GM19239 (cell line): ENCODE measurements at regions not wholly inside any gene's neighbourhood (a gene's known extent, or its start where the extent isn't known, plus 50 kb on each side); places are given as distances from the start of the nearest gene placed in this dataset.
"Not testable (repeated sequence)": the region's sequence is repeated elsewhere in the genome, so short reads cannot be mapped to it uniquely, and the experiment has no call there.

ENCODE experiments used
- DNase-seq: peaks from one replicate; pipeline ENCODE4 v3.0.0; 2011; ENCODE audit warnings: low spot score; ENCODE audit not compliant: insufficient read length
- FAIRE-seq: peaks from 2 replicates; lab custom pipeline; 2011; peaks lifted over from hg19 to GRCh38; lab: Jason Lieb, UNC

DNA sequence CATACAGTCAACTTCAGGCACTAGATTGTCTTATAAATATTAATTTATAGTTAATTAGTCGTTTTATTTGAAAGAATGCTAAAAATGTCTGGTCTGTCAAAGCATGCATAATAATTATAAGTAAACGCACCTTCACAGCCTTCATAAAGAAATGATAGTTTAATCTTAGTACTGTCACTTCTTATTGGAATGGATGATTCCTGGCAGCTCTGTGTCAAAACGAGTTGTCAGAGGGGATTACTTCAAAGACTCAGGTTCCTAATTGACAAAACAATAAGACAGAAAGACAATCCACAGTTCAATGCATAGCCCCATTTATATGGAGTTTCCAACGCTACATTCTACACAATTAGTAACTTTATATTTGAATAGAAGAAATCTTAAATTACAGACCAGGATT, 461.3 kb upstream of the TECRL start:
- FAIRE-seq (no peak), DNase-seq (no peak)

DNA sequence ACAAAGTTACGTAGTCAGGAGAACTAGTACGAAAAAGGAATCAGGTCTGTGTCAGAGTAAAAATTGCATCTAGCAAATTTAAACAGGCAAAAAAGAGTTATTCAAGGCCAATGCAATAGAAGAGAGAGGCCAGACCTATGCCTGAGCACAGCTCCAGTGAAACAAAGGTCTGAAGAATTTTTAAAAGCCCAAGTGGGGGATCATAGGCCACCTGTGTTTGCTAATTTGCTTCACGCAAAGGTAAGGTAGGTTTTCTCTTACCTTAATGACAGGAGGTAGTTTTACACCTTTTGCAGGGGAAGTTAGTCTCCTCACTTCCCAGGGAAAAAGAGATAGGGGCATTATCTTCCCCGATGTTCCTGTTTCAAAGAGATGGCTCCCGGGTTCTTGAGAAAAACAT, 448.6 kb upstream of the TECRL start:
- no peak for FAIRE-seq
- DNase-seq: no peak

DNA sequence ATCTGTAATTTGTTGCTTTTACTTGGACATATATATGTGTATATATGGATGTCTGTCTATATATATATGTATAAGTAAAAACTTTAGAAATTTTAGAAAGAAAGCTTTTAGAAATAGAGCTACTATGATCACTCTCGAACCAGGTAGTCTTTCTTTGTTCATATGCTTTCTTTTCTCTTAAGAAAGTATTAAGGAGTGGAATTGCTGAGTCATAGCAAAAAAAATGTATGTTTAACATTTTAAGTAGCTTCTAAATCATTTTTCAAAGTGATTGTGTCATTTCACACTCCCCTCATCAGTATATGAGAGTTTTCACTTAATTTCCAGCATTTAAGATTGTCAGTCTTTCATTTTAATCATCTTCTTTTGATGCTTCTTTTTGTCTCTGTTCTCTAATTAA, 447.9 kb upstream of the TECRL start:
- DNase-seq (no peak), FAIRE-seq (no peak)

DNA sequence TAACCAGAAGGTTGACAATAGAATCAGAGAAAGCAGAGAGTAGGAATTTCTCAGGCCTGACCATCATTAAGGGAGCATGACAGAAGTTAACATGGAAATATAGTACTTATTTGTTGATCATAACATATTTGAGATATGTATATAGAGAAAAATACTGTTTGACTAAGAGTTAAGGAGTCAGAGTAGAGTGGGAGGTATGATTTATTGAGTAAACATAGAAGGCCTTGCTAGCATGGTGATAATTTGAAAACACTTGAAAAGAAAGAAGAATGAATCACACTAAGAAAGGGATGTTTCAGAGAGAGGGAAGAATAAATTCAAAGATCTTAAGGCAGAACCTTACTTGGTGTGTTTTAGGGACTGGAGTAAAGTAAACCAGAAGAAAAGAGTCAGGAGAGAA, 437.2 kb upstream of the TECRL start:
- FAIRE-seq (no peak), DNase-seq (no peak)

DNA sequence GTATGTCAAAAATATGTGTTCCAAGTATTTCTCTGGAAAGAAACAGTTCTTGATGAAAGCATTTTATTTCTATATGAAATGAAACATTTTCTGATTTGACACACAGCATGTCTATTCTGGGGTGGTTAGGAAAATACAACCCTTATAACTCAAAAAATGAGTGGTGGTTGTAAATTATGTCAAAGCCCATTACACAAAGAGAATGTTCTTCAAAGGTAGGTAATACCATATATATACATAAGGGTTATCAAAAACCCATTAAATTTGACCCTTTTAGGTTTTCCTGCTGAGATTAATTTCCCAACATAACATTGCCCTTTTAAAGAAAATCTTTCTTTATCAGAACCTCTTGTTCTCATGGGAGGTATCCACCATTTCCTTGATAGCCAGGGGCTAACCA, 420.5 kb upstream of the TECRL start:
- DNase-seq (no peak), FAIRE-seq (no peak)

DNA sequence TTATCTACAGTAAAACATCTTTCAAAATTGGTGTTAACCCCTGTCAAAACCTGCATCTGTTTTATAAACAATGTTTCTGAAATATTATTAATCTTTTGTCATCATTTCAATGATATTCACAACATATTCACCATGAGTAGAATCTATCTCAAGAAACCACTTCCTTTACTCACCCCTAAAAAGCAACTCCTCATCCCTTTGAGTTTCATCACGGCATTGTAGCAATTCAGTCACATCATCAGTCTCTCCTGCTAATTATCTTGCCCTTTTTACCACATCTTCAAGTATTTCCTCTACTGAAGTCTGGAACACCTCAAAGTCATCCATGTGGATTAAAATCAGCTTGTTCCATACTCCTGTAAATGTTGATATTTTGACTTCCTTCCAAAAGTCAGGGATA, 415.3 kb upstream of the TECRL start:
- FAIRE-seq: no peak

DNA sequence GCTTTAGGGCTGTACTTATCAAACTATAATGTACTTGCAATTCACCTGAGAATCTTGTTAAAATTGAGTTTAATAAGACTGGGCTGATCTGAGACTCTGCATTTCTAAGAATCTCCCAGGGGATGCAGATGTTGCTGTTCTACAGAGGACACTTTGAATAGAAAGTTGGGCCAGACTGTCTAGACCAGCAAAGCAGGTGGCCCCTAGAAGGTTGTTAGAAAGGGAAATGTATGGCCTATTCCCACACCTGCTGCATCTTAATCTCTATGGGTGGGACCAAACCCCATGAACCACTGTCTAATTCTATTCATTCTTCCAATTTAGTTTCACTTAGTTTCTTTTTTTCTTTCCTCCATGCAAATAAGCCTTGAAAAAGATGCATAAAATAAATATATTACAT, 413.2 kb upstream of the TECRL start:
- no peak for FAIRE-seq

More for the DNA sequence above, 415.3 kb upstream of the TECRL start:
- DNase-seq: no peak

DNA sequence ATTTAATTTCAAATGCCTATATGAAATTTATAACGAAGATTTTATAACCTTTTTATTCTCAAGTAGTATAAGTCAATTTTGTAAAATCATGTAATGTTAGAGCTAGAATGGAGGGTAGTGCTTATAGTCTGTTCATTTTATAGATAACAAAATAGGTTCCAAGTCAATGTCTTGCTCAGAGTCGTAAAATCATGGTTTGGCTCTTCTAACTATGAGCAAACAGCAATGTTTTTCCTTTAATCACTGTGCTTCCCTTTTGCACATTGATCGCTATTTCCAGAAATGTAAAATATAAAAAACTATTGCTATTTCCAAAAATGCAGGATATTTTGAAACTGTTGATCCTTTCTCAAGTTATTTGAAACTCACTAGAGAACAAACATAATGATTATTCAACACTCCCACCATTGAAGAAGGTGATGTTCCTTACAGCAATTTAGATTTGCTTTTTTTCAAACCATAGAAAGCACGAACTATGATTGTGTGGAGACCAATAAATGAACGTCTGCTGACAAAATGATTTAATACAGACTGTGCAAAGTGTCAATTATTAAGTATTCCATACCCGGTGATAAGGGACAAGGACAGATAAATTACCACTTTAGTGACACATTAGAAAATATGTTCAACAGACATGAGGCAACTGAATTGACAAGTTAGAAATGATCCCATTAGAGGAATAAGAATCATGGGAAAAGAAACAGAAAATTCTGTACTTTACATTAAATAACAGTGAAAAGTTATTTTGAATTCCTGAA, 412.1 kb upstream of the TECRL start:
- DNase-seq (no peak), FAIRE-seq (no peak)

More for the DNA sequence above, 413.2 kb upstream of the TECRL start:
- DNase-seq: no peak

DNA sequence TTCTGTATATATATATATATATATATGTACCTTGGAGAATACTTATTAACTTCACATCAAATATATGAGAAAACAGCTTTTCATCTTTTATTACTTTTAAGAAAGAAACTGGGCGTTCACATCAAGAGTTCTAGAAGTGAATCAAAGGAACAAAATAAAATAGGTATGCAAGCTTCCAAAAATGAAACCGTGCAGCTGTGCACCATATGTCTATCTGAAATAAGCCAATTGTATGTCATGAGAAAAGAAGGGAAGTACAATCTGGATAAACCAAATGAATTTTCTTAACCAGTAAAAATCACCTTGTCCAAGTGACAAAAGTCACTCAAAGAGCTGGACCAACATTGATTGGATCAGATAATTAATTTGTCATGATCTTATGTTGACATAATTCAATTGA, 405.4 kb upstream of the TECRL start:
- FAIRE-seq: no peak
- DNase-seq: no peak

DNA sequence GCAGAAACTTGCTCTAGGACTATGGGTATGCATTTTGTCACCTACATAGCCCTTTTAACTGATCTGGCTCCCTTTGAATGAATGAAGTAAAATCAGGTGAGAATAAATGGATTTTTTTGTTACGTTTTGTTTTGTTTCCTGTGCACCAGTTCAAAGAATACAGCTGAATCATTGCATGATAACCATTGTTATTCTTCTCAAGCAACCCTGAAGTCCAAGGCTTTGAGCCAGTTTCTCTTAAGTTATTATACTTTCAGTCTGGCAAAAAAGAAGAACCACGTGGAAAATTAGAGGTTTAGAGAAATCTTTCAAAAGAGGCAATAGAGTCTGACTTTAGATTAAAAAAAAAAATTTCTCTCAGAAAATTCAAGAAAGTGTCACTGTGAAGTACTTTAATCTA, 398.6 kb upstream of the TECRL start:
- DNase-seq (no peak), FAIRE-seq (no peak)

DNA sequence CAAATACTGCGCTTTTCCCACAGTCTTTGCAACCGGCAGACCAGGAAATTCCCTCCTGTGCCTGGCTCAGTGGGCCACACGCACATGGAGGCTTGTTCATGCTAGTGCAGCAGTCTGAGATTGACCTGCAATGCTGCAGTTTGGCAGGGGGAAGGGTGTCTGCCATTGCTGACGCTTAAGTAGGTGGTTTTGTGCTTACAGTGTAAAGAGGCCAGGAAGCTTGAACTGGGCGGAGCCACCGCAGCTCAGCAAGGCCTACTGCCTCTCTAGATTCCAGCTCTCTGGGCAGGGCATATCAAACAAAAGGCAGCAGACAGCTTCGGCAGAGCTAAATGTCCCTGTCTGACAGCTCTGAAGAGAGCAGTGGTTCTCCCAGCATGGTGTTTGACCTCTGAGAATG, 390.5 kb upstream of the TECRL start:
- no peak for FAIRE-seq
- no peak for DNase-seq

DNA sequence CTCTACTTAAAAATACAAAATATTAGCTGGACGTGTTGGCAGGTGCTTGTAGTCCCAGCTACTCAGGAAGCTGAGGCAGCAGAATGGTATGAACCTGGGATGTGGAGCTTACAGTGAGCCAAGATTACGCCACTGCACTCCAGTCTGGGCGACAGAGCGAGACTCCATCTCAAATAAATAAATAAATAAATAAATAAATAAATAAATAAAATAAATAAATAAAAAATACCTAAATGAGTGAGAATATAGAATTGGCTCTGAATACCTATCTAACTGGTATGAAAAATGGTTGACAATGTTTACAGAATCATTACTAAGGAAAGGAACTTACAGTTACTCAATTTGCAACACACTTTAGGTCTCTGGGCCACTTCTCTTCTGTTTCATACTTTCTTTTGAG, 389.6 kb upstream of the TECRL start:
- not testable (repeated sequence) for FAIRE-seq, DNase-seq

DNA sequence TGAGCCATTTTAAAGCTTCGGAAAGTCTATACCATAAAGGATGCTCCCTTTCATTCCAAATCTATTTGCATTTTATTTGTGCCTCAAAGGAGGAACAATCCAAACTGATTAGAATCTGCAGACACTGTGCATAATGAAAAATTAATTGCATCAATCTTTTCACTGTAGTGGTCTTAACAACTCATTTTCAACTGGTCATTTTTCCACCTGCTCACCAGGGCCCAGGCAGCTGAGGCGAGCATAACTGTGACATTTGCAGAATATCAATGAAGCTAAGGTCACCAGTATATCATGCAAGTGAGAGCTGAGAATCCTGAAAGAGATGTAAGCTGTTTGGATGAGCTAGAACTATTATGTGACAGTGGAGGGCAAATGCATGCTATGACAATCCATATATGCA, 387.3 kb upstream of the TECRL start:
- DNase-seq: no peak
- no peak for FAIRE-seq

DNA sequence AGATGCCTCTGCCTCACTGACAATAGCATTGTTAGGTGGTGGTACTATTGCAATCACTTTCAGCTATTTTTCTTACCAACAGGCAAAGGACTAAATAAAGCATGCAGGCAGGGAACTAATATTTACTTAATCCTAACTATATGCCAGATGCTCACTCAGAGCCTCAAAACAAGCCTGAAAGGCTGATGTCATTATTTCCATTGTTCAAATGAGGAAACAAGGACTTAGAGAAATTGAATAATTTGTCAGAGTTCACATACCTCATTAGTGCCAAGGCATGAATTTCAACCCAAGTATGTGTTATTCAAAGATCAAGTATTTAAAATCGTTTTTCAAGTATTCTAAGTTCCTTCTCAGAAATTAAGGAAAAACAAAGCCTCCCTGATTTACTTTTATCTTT, 374.9 kb upstream of the TECRL start:
- no peak for FAIRE-seq
- no peak for DNase-seq

DNA sequence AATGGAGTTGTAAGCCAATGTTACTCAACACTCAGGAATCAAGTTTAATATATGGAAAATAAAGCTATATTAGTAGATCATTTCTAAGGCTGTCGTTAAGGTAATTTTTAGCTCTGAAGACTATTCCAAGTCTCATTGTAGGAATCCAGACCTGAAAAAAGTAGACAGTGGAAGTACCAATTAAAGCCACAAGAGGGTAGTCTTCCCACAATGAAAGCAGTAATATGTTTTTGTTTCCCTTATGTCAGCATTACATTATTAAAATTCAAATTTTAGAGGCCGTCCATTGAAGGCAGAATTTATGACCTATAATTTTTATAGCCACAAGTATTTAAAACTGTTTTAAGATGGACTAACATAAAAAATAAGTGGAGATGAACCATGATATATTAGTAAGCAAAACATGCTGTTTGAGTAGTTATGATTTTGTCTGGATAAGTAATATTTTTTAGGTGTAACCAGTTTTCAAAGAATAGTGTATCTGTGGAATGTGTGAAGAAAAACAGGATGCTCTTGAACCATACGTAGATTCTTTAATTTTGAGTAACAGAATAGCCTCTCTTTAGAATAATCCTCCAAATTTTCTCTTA, 372.6 kb upstream of the TECRL start:
- DNase-seq (no peak), FAIRE-seq (no peak)

DNA sequence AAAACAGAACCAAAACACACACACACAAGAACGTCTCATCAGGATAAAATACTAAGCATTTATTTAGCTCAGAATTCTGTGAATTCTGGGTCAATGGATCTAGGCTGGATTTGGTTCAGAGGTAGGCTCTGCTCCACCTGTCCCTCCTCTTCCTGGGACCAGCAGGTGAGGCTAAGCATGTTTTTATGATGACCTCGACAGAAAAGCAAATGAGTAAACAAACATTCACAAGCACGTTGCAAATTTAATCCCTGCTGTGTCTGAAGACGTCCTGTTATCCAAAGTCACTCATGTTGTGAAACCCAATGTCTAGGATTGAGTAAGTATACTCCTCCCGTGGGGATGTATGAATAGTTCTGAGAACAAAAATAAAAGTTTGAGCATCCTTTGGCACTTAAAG, 371.4 kb upstream of the TECRL start:
- no peak for DNase-seq
- no peak for FAIRE-seq

DNA sequence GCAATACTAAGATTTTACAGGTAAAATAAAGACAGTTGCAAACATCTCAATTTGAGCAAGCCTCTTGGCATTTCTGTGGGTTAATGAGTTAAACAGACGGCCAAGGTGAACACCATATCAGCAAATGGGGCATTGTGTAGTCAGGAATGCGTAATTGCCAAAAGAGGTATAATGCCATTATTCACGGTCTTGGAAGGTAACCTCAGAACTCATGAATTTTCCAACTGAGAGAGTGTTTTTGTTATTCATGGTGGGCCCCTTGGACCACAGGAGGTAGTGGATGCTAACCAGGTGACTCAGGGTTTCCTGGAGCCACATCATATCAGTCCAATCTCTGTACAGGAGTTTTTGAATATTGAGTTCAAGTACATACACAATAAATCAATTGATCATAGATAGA, 368.0 kb upstream of the TECRL start:
- no peak for FAIRE-seq
- no peak for DNase-seq

DNA sequence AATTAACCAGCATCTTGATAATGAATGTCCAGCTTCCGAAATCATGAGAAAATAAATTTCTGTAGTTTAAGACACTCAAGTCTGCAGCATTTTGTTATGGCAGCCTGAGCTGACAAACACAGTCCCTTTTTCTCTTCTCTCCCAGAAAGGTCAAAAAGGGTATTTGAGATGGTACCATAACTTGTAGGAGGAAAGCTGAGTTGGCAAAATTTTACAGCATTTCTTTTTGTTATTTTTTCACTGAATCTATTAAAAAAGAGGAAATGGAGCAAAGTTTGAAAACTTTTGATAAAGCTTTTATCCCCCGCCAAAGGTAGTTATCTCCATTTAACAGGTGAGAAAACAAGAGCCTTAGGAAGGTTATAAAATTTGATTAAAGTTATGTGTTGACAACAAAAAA, 367.6 kb upstream of the TECRL start:
- FAIRE-seq: no peak
- no peak for DNase-seq

DNA sequence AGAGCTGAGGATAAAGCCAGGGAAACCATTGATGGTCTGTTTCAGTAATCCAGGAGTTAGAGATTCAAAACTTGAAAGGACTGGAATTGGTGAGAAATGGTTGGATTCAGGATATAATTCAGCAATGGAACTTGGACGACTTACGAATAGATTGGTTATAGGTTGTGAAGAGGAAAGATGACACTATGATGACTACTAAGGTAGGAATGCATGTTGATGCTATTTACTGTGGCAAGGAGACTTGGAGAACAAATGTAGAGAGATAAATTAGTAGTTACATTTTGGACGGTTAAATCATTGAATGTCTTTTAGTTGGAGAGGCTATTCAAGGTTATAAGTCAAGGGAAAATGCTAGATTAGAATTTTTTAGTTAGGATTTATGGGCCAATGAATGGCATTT, 365.4 kb upstream of the TECRL start:
- DNase-seq (no peak), FAIRE-seq (no peak)

DNA sequence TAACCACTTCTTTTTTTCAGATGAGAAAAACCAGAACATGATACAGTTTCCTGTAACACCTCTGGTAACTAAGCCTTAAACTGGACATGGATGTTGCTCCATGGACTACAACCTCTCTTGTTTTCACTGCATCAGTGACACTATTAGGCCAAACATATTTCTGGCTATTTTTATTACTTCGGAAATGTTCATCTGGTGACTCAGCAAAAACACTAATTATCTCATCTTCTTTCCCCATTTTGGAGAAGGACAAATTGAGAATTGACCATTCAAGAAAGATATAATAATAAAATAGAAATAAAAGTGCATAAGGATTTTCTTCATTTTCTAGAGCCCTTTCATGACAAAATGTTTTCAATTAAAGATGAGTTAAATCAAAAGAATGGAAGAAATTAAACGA, 361.9 kb upstream of the TECRL start:
- no peak for DNase-seq
- FAIRE-seq: no peak

DNA sequence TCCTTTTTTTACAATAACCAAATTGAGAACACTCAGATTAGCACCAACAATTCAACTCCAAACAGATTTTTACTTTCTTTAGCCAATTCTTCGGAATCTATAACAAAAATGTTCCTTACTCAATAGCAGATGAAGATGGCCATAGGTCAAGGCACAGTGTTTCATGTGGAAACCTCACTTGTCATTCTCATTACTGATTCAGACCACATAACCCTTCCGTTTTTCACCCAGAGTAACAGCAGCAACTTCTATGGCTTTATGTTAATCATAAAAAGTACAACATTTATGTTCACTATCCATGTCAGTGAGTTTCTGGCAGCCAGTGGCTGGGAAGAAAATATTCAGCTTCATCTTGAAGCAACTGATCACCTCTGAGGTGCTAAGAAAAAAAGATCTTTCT, 358.3 kb upstream of the TECRL start:
- no peak for FAIRE-seq
- no peak for DNase-seq

DNA sequence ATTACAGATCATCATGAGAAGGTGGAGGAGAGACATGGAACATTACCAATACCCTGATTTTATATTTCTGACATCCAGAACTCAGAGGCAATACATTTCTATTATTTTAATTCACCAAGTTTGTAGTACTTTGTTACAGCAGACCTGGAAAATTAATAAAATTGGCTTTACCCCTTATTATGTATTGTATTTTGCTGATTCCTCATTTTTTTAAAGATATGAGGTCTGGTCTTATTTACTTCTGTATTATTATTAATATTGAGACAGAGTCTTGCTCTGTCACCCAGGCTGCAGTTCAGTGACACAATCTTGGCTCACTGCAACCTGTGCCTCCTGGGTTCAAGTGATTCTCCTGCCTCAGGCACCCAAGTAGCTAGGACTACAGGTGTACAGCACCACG, 357.3 kb upstream of the TECRL start:
- DNase-seq (no peak), FAIRE-seq (no peak)
